Karpas-422 (cell line): ENCODE measurements at regions not wholly inside any gene's neighbourhood (a gene's known extent, or its start where the extent isn't known, plus 50 kb on each side); places are given as distances from the start of the nearest gene placed in this dataset.
A peak's percentile ranks its signal among the peaks of the same experiment; 100 is the strongest.

Experiments used
- DNase-seq: peaks from one replicate; pipeline ENCODE4 v3.0.0-alpha.2; 2015
- H2AFZ ChIP-seq: fragments of 200-600 bp; sonication (generic); 2 replicates; pipeline ENCODE4 v1.6.1; 2014; ENCODE audit warnings: antibody characterized with exemption, low read length, mixed read lengths
- H3K27ac ChIP-seq: fragments of 200-600 bp; sonication (generic); 2 replicates; pipeline ENCODE4 v1.5.1; 2014; ENCODE audit warnings: mild to moderate bottlenecking, low read length, moderate library complexity
- H3K27me3 ChIP-seq: fragments of 200-600 bp; sonication (generic); 2 replicates; pipeline ENCODE4 v1.6.1; 2014; ENCODE audit warnings: low read length, mixed read lengths
- H3K36me3 ChIP-seq: fragments of 200-600 bp; sonication (generic); 2 replicates; pipeline ENCODE4 v1.6.1; 2014; ENCODE audit warnings: low read length, mixed read lengths; ENCODE audit not compliant: insufficient read depth
- H3K4me1 ChIP-seq: fragments of 200-600 bp; sonication (generic); 2 replicates; pipeline ENCODE4 v1.6.1; 2014; ENCODE audit warnings: mild to moderate bottlenecking, low read length, mixed read lengths
- H3K4me2 ChIP-seq: fragments of 200-600 bp; sonication (generic); 2 replicates; pipeline ENCODE4 v1.6.1; 2014; ENCODE audit warnings: low read length, low read depth, mild to moderate bottlenecking; ENCODE audit not compliant: poor library complexity, severe bottlenecking
- H3K4me3 ChIP-seq: fragments of 200-600 bp; sonication (generic); 2 replicates; pipeline ENCODE4 v1.5.1; 2014; ENCODE audit warnings: mild to moderate bottlenecking, antibody characterized with exemption, low read length, mixed read lengths
- H3K79me2 ChIP-seq: fragments of 200-600 bp; sonication (generic); 2 replicates; pipeline ENCODE4 v1.6.1; 2014; ENCODE audit warnings: mild to moderate bottlenecking, low read length, mixed read lengths
- H3K9ac ChIP-seq: fragments of 200-600 bp; sonication (generic); 2 replicates; pipeline ENCODE4 v1.6.0; 2014; ENCODE audit warnings: low read length
- H3K9me2 ChIP-seq: fragments of 200-600 bp; sonication (generic), shearing (Covaris generic); replicated peaks from 2 replicates; pipeline ENCODE4 v1.6.0; 2014; ENCODE audit warnings: mild to moderate bottlenecking, low read length, moderate library complexity; ENCODE audit not compliant: insufficient read depth
- H3K9me3 ChIP-seq: fragments of 300-700, 200-600 bp; sonication (generic); 2 replicates; pipeline ENCODE4 v1.6.1; 2014; ENCODE audit warnings: low read length, mixed read lengths
- H4K20me1 ChIP-seq: fragments of 200-600 bp; sonication (generic); 2 replicates; pipeline ENCODE4 v1.6.1; 2014; ENCODE audit warnings: mild to moderate bottlenecking, antibody characterized with exemption, low read length, low read depth; ENCODE audit not compliant: insufficient read depth

GRCh38 chr14:89702876-89703200, 251.7 kb downstream of the EFCAB11 start:
- Histone ChIP-seq H3K4me1 (peaks cover 15% of the 10 kb centered on the region), H3K27me3 (no peaks in the 10 kb centered on the region; the same call in 1 of the 2 replicates), H3K79me2 (no peaks in the 10 kb centered on the region), H4K20me1 (no peaks in the 10 kb centered on the region), H3K27ac (no peak overlapping the region), H3K9me2 (no peaks in the 10 kb centered on the region), H3K4me2 (no peak overlapping the region), H3K4me3 (no peak overlapping the region), H3K9ac (no peak overlapping the region), H3K9me3 (no peaks in the 10 kb centered on the region), H3K36me3 (no peaks in the 10 kb centered on the region), H2AFZ (no peak overlapping the region)
- no peak for DNase-seq

GRCh38 chr14:89702073-89702875, 252.3 kb downstream of the EFCAB11 start:
- Histone ChIP-seq H3K9me3 (no peaks in the 10 kb centered on the region), H3K4me2 (no peak overlapping the region), H3K79me2 (no peaks in the 10 kb centered on the region), H3K9ac (no peak overlapping the region), H3K27ac (no peak overlapping the region), H2AFZ (peak overlapping the region; percentile 47; the same call in 1 of the 2 replicates), H3K4me1 (peaks cover 15% of the 10 kb centered on the region), H3K27me3 (no peaks in the 10 kb centered on the region; the same call in 1 of the 2 replicates), H4K20me1 (no peaks in the 10 kb centered on the region), H3K36me3 (no peaks in the 10 kb centered on the region), H3K9me2 (no peaks in the 10 kb centered on the region), H3K4me3 (no peak overlapping the region)
- DNase-seq = no peak

GRCh38 chr14:89701211-89702043, 253.1 kb downstream of the EFCAB11 start:
- Histone ChIP-seq H2AFZ (peak overlapping the region; percentile 47; the same call in 1 of the 2 replicates), H3K79me2 (no peaks in the 10 kb centered on the region), H3K4me3 (no peak overlapping the region), H3K4me2 (peak overlapping the region; percentile 39), H3K27ac (no peak overlapping the region), H3K36me3 (no peaks in the 10 kb centered on the region), H3K4me1 (peaks cover 15% of the 10 kb centered on the region), H4K20me1 (no peaks in the 10 kb centered on the region), H3K9me3 (no peaks in the 10 kb centered on the region), H3K9ac (no peak overlapping the region), H3K27me3 (no peaks in the 10 kb centered on the region; the same call in 1 of the 2 replicates), H3K9me2 (no peaks in the 10 kb centered on the region)
- DNase-seq = peak; percentile 68

GRCh38 chr14:89700801-89701200, 253.7 kb downstream of the EFCAB11 start:
- no peak overlapping the region for H3K9ac ChIP-seq
- DNase-seq = no peak
- H3K27me3 ChIP-seq = no peaks in the 10 kb centered on the region; the same call in 1 of the 2 replicates
- H3K36me3 ChIP-seq = no peaks in the 10 kb centered on the region
- H3K4me2 ChIP-seq = peak overlapping the region; percentile 39
- H3K4me1 ChIP-seq = peaks cover 15% of the 10 kb centered on the region
- no peaks in the 10 kb centered on the region for H3K9me2 ChIP-seq
- no peaks in the 10 kb centered on the region for H3K9me3 ChIP-seq
- no peak overlapping the region for H3K4me3 ChIP-seq
- H3K27ac ChIP-seq = no peak overlapping the region
- H2AFZ ChIP-seq = no peak overlapping the region
- no peaks in the 10 kb centered on the region for H4K20me1 ChIP-seq
- H3K79me2 ChIP-seq = no peaks in the 10 kb centered on the region

GRCh38 chr14:89699071-89699470, 255.5 kb downstream of the EFCAB11 start:
- no peaks in the 10 kb centered on the region for H3K79me2 ChIP-seq
- no peaks in the 10 kb centered on the region for H4K20me1 ChIP-seq
- H3K9me2 ChIP-seq = no peaks in the 10 kb centered on the region
- no peaks in the 10 kb centered on the region; the same call in 1 of the 2 replicates for H3K27me3 ChIP-seq
- H3K9me3 ChIP-seq = no peaks in the 10 kb centered on the region
- no peaks in the 10 kb centered on the region for H3K36me3 ChIP-seq
- peaks cover 15% of the 10 kb centered on the region for H3K4me1 ChIP-seq
- DNase-seq = no peak
- no peak overlapping the region for H3K27ac ChIP-seq
- H3K4me3 ChIP-seq = no peak overlapping the region
- no peak overlapping the region for H3K9ac ChIP-seq
- H3K4me2 ChIP-seq = no peak overlapping the region
- no peak overlapping the region for H2AFZ ChIP-seq

- no peak for DNase-seq
Measured at GRCh38 chr14:89697281-89698060, 257.1 kb downstream of the EFCAB11 start.

GRCh38 chr14:89695846-89696245, 258.7 kb downstream of the EFCAB11 start:
- peaks cover 1% of the 10 kb centered on the region; the same call in 1 of the 2 replicates for H3K4me1 ChIP-seq
- no peak overlapping the region for H3K4me3 ChIP-seq
- H3K79me2 ChIP-seq = no peaks in the 10 kb centered on the region
- H2AFZ ChIP-seq = no peak overlapping the region
- no peaks in the 10 kb centered on the region for H4K20me1 ChIP-seq
- no peak overlapping the region for H3K9ac ChIP-seq
- no peaks in the 10 kb centered on the region for H3K36me3 ChIP-seq
- no peak overlapping the region for H3K27ac ChIP-seq
- H3K4me2 ChIP-seq = no peak overlapping the region
- no peak for DNase-seq
- no peaks in the 10 kb centered on the region for H3K27me3 ChIP-seq
- no peaks in the 10 kb centered on the region for H3K9me2 ChIP-seq
- no peaks in the 10 kb centered on the region for H3K9me3 ChIP-seq

More at GRCh38 chr14:89697281-89698060, 257.1 kb downstream of the EFCAB11 start:
- H3K27me3 ChIP-seq = no peaks in the 10 kb centered on the region
- H3K79me2 ChIP-seq = no peaks in the 10 kb centered on the region
- H3K9me3 ChIP-seq = no peaks in the 10 kb centered on the region
- no peak overlapping the region for H3K4me2 ChIP-seq
- H4K20me1 ChIP-seq = no peaks in the 10 kb centered on the region
- peaks cover 10% of the 10 kb centered on the region for H3K4me1 ChIP-seq
- H3K36me3 ChIP-seq = no peaks in the 10 kb centered on the region
- H2AFZ ChIP-seq = no peak overlapping the region
- no peak overlapping the region for H3K9ac ChIP-seq
- H3K4me3 ChIP-seq = no peak overlapping the region
- no peak overlapping the region for H3K27ac ChIP-seq
- H3K9me2 ChIP-seq = no peaks in the 10 kb centered on the region
